ENCODE measurements at regions not wholly inside any gene's neighbourhood (a gene's known extent, or its start where the extent isn't known, plus 50 kb on each side); places are given as distances from the start of the nearest gene placed in this dataset.

- no peak for DNase-seq
- ChIA-PET POLR2A (no interaction called here), CTCF (no interaction called here)
- Mint-ChIP-seq H3K9me3 (peaks cover 2% of the 10 kb centered on the region), H3K4me3 (no peak overlapping the region), H3K36me3 (ENCODE audit: low read depth) (no peaks in the 10 kb centered on the region), H3K27me3 (no peaks in the 10 kb centered on the region), H3K4me1 (ENCODE audit: low read depth) (no peaks in the 10 kb centered on the region), H3K27ac (no peak overlapping the region)
- intact Hi-C loops (cut with DNase I, micrococcal nuclease): no loop called here
- Histone ChIP-seq H3K9me3 (ENCODE audit: control insufficient read depth in 1 of 2, insufficient read depth in 1 of 2, low read length in 2 of 2) (no peaks in the 10 kb centered on the region), H3K36me3 (ENCODE audit: insufficient read depth, low read length) (no peaks in the 10 kb centered on the region), H3K4me3 (ENCODE audit: low read length) (no peak overlapping the region), H3K27me3 (ENCODE audit: control insufficient read depth in 1 of 2, insufficient read depth in 2 of 2, low read length in 2 of 2) (no peaks in the 10 kb centered on the region), H3K27ac (ENCODE audit: low read depth in 1 of 2, low read length in 2 of 2) (no peak overlapping the region), H3K4me1 (ENCODE audit: insufficient read depth, low read length) (no peaks in the 10 kb centered on the region)
- ATAC-seq (ENCODE audit: poor library complexity): no peak
- TF ChIP-seq CTCF (IDR thresholded peaks at IDR 0.05): no peak
Observed at GRCh38 chr10:2650328-2650727, 417.0 kb upstream of the PFKP start.

- Histone ChIP-seq H3K9me3 (ENCODE audit: control insufficient read depth in 1 of 2, insufficient read depth in 1 of 2, low read length in 2 of 2) (no peaks in the 10 kb centered on the region), H3K27me3 (ENCODE audit: control insufficient read depth in 1 of 2, insufficient read depth in 2 of 2, low read length in 2 of 2) (no peaks in the 10 kb centered on the region), H3K36me3 (ENCODE audit: insufficient read depth, low read length) (no peaks in the 10 kb centered on the region), H3K27ac (ENCODE audit: low read depth in 1 of 2, low read length in 2 of 2) (no peak overlapping the region), H3K4me3 (ENCODE audit: low read length) (no peak overlapping the region), H3K4me1 (ENCODE audit: insufficient read depth, low read length) (no peaks in the 10 kb centered on the region)
- peaks cover 3% of the 10 kb centered on the region for H3K9me3 Mint-ChIP-seq
- no peak overlapping the region for H3K4me3 Mint-ChIP-seq
- H3K36me3 Mint-ChIP-seq (ENCODE audit: low read depth): no peaks in the 10 kb centered on the region
- POLR2A ChIA-PET: no interaction called here
- no peaks in the 10 kb centered on the region for H3K27me3 Mint-ChIP-seq
- H3K4me1 Mint-ChIP-seq (ENCODE audit: low read depth): no peaks in the 10 kb centered on the region
- DNase-seq (no peak), ATAC-seq (ENCODE audit: poor library complexity) (no peak)
- CTCF ChIA-PET: no interaction called here
- H3K27ac Mint-ChIP-seq: no peak overlapping the region
- no peak for TF ChIP-seq CTCF (IDR thresholded peaks at IDR 0.05)
- intact Hi-C loops (cut with DNase I, micrococcal nuclease): no loop called here
Observed at GRCh38 chr10:2641028-2641427, 426.3 kb upstream of the PFKP start.

GRCh38 chr10:2633630-2634029 lies 433.7 kb upstream of the PFKP start:
- no peak for TF ChIP-seq CTCF (IDR thresholded peaks at IDR 0.05)
- no peaks in the 10 kb centered on the region for H3K27me3 ChIP-seq (ENCODE audit: control insufficient read depth in 1 of 2, insufficient read depth in 2 of 2, low read length in 2 of 2)
- Mint-ChIP-seq H3K4me3 (no peak overlapping the region), H3K27me3 (no peaks in the 10 kb centered on the region), H3K36me3 (ENCODE audit: low read depth) (no peaks in the 10 kb centered on the region), H3K9me3 (no peaks in the 10 kb centered on the region), H3K4me1 (ENCODE audit: low read depth) (no peaks in the 10 kb centered on the region), H3K27ac (no peak overlapping the region)
- ChIA-PET POLR2A (no interaction called here), CTCF (no interaction called here)
- no peaks in the 10 kb centered on the region for H3K9me3 ChIP-seq (ENCODE audit: control insufficient read depth in 1 of 2, insufficient read depth in 1 of 2, low read length in 2 of 2)
- H3K36me3 ChIP-seq (ENCODE audit: insufficient read depth, low read length): no peaks in the 10 kb centered on the region
- intact Hi-C loops (cut with DNase I, micrococcal nuclease): no loop called here
- H3K4me1 ChIP-seq (ENCODE audit: insufficient read depth, low read length): no peaks in the 10 kb centered on the region
- DNase-seq: no peak
- no peak overlapping the region for H3K27ac ChIP-seq (ENCODE audit: low read depth in 1 of 2, low read length in 2 of 2)
- no peak for ATAC-seq (ENCODE audit: poor library complexity)
- H3K4me3 ChIP-seq (ENCODE audit: low read length): no peak overlapping the region
